ENCODE measurements at regions not wholly inside any gene's neighbourhood (a gene's known extent, or its start where the extent isn't known, plus 50 kb on each side); places are given as distances from the start of the nearest gene placed in this dataset.

- no peak overlapping the region for H3K27ac ChIP-seq
- TF ChIP-seq, protein P1, sequence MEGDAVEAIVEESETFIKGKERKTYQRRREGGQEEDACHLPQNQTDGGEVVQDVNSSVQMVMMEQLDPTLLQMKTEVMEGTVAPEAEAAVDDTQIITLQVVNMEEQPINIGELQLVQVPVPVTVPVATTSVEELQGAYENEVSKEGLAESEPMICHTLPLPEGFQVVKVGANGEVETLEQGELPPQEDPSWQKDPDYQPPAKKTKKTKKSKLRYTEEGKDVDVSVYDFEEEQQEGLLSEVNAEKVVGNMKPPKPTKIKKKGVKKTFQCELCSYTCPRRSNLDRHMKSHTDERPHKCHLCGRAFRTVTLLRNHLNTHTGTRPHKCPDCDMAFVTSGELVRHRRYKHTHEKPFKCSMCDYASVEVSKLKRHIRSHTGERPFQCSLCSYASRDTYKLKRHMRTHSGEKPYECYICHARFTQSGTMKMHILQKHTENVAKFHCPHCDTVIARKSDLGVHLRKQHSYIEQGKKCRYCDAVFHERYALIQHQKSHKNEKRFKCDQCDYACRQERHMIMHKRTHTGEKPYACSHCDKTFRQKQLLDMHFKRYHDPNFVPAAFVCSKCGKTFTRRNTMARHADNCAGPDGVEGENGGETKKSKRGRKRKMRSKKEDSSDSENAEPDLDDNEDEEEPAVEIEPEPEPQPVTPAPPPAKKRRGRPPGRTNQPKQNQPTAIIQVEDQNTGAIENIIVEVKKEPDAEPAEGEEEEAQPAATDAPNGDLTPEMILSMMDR (conservative IDR thresholded peaks at IDR 0.05): no peak
Measured at GRCh38 chr12:34334538-34334937, 312.2 kb downstream of the ALG10 start.

DNA sequence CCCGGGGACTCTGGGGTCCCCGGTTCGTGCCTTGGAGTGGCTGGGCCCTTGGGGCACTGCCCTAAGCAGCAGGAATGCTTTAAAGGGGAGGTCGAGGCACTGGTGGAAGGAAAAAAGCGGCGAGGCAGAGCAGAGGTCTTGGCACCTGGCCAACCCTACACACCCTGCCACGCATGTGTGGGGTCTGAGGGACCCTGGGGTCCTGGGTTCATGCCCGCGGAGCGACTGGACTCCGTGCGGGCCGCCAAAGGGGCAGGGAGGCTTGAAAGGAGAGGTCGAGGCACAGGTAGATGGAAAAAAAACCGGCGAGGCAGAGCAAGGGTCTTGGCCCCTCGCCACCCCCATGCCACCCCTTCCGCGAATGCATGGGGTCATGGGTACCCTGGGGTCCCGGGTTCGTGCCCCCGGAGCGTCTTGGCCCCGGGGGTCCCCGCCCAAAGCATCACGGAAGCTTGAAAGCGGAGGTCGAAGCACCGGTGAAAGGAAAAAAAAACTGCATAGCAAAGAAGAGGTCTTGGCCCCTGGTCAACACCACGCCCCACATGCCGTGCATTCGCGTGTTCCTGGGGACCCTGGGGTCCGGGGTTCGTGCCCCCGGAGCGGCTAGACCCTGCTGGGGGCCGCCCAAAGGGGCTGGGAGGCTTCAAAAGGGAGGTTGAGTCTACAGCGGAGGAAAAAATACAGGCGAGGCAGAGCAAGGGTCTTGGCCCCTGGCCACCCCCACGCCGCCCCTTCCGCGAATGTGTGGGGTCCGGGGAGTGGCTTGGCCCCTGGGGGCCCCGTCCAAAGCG is 312.9 kb downstream of the ALG10 start:
- H3K27ac ChIP-seq: no peak overlapping the region
- TF ChIP-seq, protein P1 (conservative IDR thresholded peaks at IDR 0.05): no peak

- TF ChIP-seq, protein P1 (conservative IDR thresholded peaks at IDR 0.05): no peak
- H3K27ac ChIP-seq: no peak overlapping the region
Measured at GRCh38 chr12:34335819-34336262, 313.5 kb downstream of the ALG10 start.

DNA sequence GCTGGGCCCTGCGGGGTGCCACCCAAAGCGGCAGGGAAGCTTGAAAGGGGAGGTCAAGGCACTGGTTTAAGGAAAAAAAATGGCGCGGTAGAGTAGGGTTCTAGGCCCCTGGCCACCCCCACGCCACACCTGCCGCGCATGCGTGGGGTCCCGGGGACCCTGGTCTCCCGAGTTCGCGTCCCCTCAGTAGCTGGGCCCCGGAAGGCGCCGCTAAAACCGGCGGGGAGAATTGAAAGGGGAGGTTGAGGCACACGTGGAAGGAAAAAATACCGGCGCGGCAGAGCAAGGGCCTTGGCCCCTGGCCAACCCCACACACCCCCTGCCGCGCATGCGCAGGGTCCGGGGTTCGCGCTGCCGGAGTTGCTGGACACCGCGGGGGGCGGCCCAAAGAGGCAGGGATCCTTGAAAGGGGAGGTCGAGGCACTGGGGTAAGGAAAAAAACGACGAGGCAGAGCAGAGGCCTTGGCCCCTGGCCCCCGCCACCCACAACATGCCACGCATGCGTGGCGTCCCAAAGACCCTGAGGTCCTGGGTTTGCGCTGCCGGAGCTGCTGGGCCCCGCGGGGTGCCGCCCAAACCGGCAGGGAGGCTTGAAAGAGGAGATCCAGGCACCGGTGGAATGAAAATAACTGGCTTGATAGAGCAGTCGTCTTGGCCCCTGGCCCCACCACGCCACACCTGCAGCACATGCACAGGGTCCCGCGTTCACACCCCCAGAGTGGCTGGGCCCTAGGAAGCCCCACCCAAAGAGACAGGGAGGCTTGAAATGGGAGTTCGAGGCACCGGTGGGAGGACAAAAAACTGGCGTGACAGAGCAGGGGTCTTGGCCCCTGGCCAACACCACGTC is 314.5 kb downstream of the ALG10 start:
- TF ChIP-seq, protein P1 (conservative IDR thresholded peaks at IDR 0.05): no peak
- no peak overlapping the region for H3K27ac ChIP-seq

- TF ChIP-seq, protein P1 (conservative IDR thresholded peaks at IDR 0.05): no peak
- no peak overlapping the region for H3K27ac ChIP-seq
Measured at GRCh38 chr12:34338751-34339150, 316.5 kb downstream of the ALG10 start.

- no peak overlapping the region for H3K27ac ChIP-seq
- TF ChIP-seq, protein P1 (conservative IDR thresholded peaks at IDR 0.05): no peak
Measured at GRCh38 chr12:34339922-34340321, 317.6 kb downstream of the ALG10 start.

Measured in VCaP (cell line).